Effector memory CD8-positive, alpha-beta T cell (primary cell): ENCODE measurements at regions not wholly inside any gene's neighbourhood (a gene's known extent, or its start where the extent isn't known, plus 50 kb on each side); places are given as distances from the start of the nearest gene placed in this dataset.

Experiments used
- ATAC-seq: fragments of 150-1000 bp; cut with Tn5 transposase; replicated peaks from 2 replicates; pipeline ENCODE4 v1.10.0; 2021; ENCODE audit warnings: mild to moderate bottlenecking, moderate library complexity
- DNase-seq, 3 experiments: peaks; one replicate each; pipeline ENCODE4 v3.0.0; 2021
- H3K27ac Mint-ChIP-seq, 2 donors: one replicate each; pipeline ENCODE4 v1.8.0; 2022; ENCODE audit warnings: mild to moderate bottlenecking in 2 of 2, mixed read lengths in 2 of 2, moderate library complexity in 2 of 2
- H3K27me3 Mint-ChIP-seq, 2 donors: one replicate each; pipeline ENCODE4 v1.8.0; 2022; ENCODE audit warnings: mixed read lengths in 2 of 2
- H3K36me3 Mint-ChIP-seq: one replicate; pipeline ENCODE4 v1.8.0; 2022; ENCODE audit warnings: mild to moderate bottlenecking, moderate library complexity, mixed read lengths; ENCODE audit not compliant: insufficient read depth
- H3K4me1 Mint-ChIP-seq, 2 donors: one replicate each; pipeline ENCODE4 v1.8.0; 2022; ENCODE audit warnings: low read depth in 2 of 2, mixed read lengths in 2 of 2
- H3K4me3 Mint-ChIP-seq, 2 donors: one replicate each; pipeline ENCODE4 v1.8.0; 2022; ENCODE audit warnings: mild to moderate bottlenecking in 2 of 2, mixed read lengths in 2 of 2, moderate library complexity in 2 of 2
- H3K9me3 Mint-ChIP-seq, 2 donors: one replicate each; pipeline ENCODE4 v1.8.0; 2022; ENCODE audit warnings: mixed read lengths in 2 of 2

DNA sequence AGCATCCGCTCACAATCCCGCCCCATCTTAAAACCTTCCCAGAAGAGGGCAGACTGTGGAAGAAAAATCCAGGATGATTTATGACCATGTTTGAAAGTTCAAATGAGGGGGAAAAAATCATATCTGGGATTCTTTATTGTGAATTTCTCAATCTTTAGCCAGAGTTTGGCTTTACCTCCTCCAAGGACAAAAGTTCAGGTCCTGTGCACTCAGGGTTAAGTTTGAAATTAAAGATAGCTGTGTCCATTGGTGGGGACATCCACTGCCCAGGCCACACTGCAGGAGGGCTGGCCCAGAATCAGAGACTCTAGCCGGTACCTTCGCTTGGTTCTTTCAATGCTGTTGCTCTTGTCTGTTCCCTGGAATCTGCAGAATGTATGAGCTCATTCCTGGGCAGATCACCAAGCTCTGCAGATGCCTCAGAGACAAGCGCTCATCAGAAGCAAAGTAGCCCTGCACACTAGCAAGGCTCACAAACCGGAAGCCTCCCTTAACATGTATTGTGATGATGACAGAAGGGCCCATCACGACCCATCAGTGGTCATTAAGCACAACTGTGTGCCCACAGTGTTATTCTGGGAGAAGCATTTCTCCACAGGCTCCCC is 375.3 kb upstream of the KLHL29 start:
- ATAC-seq (no peak), DNase-seq (no peak)
- Mint-ChIP-seq H3K27me3 (no peaks in the 10 kb centered on the region), H3K4me3 (no peak overlapping the region), H3K9me3 (peaks cover 0 to 2% of the 10 kb centered on the region in 2 donors), H3K36me3 (no peaks in the 10 kb centered on the region), H3K27ac (no peak overlapping the region), H3K4me1 (no peaks in the 10 kb centered on the region)

DNA sequence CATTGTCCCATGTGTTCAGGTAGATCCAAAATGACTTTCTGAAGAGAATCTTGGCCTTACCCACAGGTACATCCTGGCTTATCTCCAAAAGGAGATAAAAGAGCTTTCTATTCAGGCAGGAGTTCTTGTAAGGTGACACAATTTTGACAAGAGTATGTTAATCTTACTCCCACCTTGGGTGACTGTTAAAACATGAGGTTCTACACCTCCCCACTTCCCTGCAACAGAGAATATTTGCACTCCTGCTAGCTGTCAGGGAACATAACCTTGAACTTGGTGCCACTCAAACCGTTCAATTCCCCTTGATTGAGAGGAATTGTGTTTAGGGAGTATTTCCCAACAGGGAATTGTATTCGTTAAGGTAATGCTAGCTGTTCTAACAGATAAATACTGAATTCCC is 372.5 kb upstream of the KLHL29 start:
- H3K27ac Mint-ChIP-seq, result no peak overlapping the region
- H3K27me3 Mint-ChIP-seq, result no peaks in the 10 kb centered on the region
- H3K4me3 Mint-ChIP-seq, result no peak overlapping the region
- no peak for DNase-seq
- H3K4me1 Mint-ChIP-seq, result no peaks in the 10 kb centered on the region
- peaks cover 2 to 7% of the 10 kb centered on the region in 2 donors for H3K9me3 Mint-ChIP-seq
- no peaks in the 10 kb centered on the region for H3K36me3 Mint-ChIP-seq
- no peak for ATAC-seq

- H3K36me3 Mint-ChIP-seq, result no peaks in the 10 kb centered on the region
- H3K27me3 Mint-ChIP-seq, result no peaks in the 10 kb centered on the region
- ATAC-seq (no peak), DNase-seq (no peak)
- peaks cover 5 to 7% of the 10 kb centered on the region in 2 donors for H3K9me3 Mint-ChIP-seq
- no peaks in the 10 kb centered on the region for H3K4me1 Mint-ChIP-seq
- no peak overlapping the region for H3K27ac Mint-ChIP-seq
- no peak overlapping the region for H3K4me3 Mint-ChIP-seq
These were observed 369.3 kb upstream of the KLHL29 start for GRCh38 chr2:23015651-23016200.

GRCh38 chr2:23019476-23019875 is 365.5 kb upstream of the KLHL29 start:
- Mint-ChIP-seq H3K27ac (no peak overlapping the region), H3K4me1 (no peaks in the 10 kb centered on the region), H3K27me3 (no peaks in the 10 kb centered on the region), H3K9me3 (peaks cover 7 to 9% of the 10 kb centered on the region in 2 donors), H3K36me3 (no peaks in the 10 kb centered on the region), H3K4me3 (no peak overlapping the region)
- DNase-seq (no peak), ATAC-seq (no peak)

- Mint-ChIP-seq H3K4me1 (no peaks in the 10 kb centered on the region), H3K36me3 (no peaks in the 10 kb centered on the region)
These were observed 364.3 kb upstream of the KLHL29 start for GRCh38 chr2:23020659-23021058.

GRCh38 chr2:23021311-23022120 is 363.5 kb upstream of the KLHL29 start:
- Mint-ChIP-seq H3K27me3 (no peaks in the 10 kb centered on the region), H3K4me1 (no peaks in the 10 kb centered on the region), H3K36me3 (no peaks in the 10 kb centered on the region), H3K9me3 (peaks cover under 1 to 7% of the 10 kb centered on the region in 2 donors), H3K4me3 (no peak overlapping the region), H3K27ac (no peak overlapping the region)
- no peak for DNase-seq
- ATAC-seq, result no peak

More at GRCh38 chr2:23020659-23021058, 364.3 kb upstream of the KLHL29 start:
- no peaks in the 10 kb centered on the region for H3K27me3 Mint-ChIP-seq
- no peak overlapping the region for H3K4me3 Mint-ChIP-seq
- ATAC-seq (no peak), DNase-seq (no peak)
- peaks cover 7 to 9% of the 10 kb centered on the region in 2 donors for H3K9me3 Mint-ChIP-seq
- no peak overlapping the region for H3K27ac Mint-ChIP-seq

DNA sequence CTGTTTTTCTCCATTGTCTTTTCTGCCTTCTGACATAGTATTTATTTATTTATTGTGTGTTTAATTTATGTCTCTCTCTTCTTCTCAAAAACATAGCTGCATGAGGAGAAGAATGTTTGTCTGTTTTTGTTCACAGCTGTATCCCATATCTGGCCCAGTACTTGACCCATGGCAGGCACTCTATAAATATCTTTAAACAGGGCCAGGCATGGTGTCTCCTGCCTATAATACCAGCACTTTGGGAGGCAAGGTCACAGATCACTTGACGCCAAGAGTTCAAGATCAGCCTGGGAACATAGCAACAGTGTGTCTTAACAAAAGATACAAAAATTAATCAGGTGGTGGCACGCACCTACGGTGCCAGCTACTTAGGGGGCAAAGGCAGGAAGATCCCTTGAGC is 361.3 kb upstream of the KLHL29 start:
- peaks cover 0 to 9% of the 10 kb centered on the region in 2 donors for H3K27me3 Mint-ChIP-seq
- H3K36me3 Mint-ChIP-seq, result no peaks in the 10 kb centered on the region
- peaks cover 7 to 9% of the 10 kb centered on the region in 2 donors for H3K9me3 Mint-ChIP-seq
- no peak overlapping the region for H3K27ac Mint-ChIP-seq
- no peak overlapping the region for H3K4me3 Mint-ChIP-seq
- DNase-seq, result no peak
- no peak for ATAC-seq
- H3K4me1 Mint-ChIP-seq, result no peaks in the 10 kb centered on the region

GRCh38 chr2:23026671-23027070 is 358.3 kb upstream of the KLHL29 start:
- Mint-ChIP-seq H3K4me1 (no peaks in the 10 kb centered on the region), H3K4me3 (no peak overlapping the region), H3K27me3 (peaks cover 0 to 9% of the 10 kb centered on the region in 2 donors), H3K27ac (no peak overlapping the region), H3K36me3 (no peaks in the 10 kb centered on the region), H3K9me3 (peaks cover 9 to 10% of the 10 kb centered on the region in 2 donors)
- DNase-seq, result no peak
- no peak for ATAC-seq

- Mint-ChIP-seq H3K4me1 (no peaks in the 10 kb centered on the region), H3K36me3 (no peaks in the 10 kb centered on the region), H3K27me3 (peaks cover 0 to 9% of the 10 kb centered on the region in 2 donors), H3K9me3 (peaks cover 10 to 15% of the 10 kb centered on the region in 2 donors), H3K27ac (no peak overlapping the region), H3K4me3 (no peak overlapping the region)
- no peak for DNase-seq
- ATAC-seq, result no peak
These were observed 357.6 kb upstream of the KLHL29 start for GRCh38 chr2:23027396-23027795.

DNA sequence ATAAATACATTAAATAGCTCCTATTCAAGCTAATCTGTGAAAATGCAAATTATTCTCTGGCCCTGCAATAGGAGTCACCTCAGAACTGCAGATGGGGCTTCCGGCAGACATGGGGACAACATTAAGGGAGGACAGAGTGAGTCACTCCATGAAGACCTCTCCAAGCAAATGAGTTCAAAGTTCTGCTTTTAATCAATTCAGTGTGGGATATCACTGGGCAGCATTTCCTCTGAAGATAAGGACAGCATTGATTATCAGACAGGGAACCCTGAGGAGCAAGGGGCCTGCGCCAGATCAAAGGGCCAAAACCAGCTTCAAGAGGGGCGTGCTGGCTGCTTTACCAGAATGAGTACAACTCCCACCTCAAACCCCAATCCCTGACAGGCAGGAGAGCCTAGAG is 356.9 kb upstream of the KLHL29 start:
- H3K9me3 Mint-ChIP-seq, result peaks cover 10 to 15% of the 10 kb centered on the region in 2 donors
- peaks cover 0 to 9% of the 10 kb centered on the region in 2 donors for H3K27me3 Mint-ChIP-seq
- DNase-seq, result no peak
- no peak overlapping the region for H3K27ac Mint-ChIP-seq
- no peaks in the 10 kb centered on the region for H3K4me1 Mint-ChIP-seq
- ATAC-seq, result no peak
- H3K36me3 Mint-ChIP-seq, result no peaks in the 10 kb centered on the region
- H3K4me3 Mint-ChIP-seq, result no peak overlapping the region

- ATAC-seq, result no peak
- peaks cover 7 to 15% of the 10 kb centered on the region in 2 donors for H3K9me3 Mint-ChIP-seq
- H3K27ac Mint-ChIP-seq, result no peak overlapping the region
- H3K4me3 Mint-ChIP-seq, result no peak overlapping the region
- H3K4me1 Mint-ChIP-seq, result no peaks in the 10 kb centered on the region
- no peaks in the 10 kb centered on the region for H3K36me3 Mint-ChIP-seq
- DNase-seq, result no peak
- H3K27me3 Mint-ChIP-seq, result peaks cover 0 to 9% of the 10 kb centered on the region in 2 donors
These were observed 355.9 kb upstream of the KLHL29 start for GRCh38 chr2:23029111-23029510.

GRCh38 chr2:23029951-23030350 is 355.0 kb upstream of the KLHL29 start:
- Mint-ChIP-seq H3K4me1 (no peaks in the 10 kb centered on the region), H3K9me3 (peaks cover 7 to 15% of the 10 kb centered on the region in 2 donors), H3K27me3 (peaks cover 0 to 9% of the 10 kb centered on the region in 2 donors), H3K27ac (no peak overlapping the region), H3K4me3 (no peak overlapping the region), H3K36me3 (no peaks in the 10 kb centered on the region)
- no peak for ATAC-seq
- no peak for DNase-seq

DNA sequence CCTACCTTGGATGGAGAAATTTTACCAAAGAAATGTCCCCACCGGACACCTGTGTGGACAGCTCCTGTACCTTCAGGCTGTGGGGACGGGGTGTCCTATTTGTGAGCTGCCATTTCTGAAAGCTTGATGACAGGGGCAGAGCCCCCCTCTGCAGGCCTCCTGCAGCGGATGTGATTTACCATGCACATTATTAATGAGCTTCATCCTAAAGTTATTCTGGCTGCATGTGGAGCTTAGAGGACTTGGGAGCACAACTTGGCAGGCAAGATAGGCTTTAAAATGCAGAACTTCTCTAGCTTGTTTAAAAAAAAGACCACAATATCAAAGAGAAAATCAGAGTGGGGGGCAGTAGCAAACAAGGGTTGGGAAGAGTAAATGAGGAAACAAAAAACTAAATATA is 350.0 kb upstream of the KLHL29 start:
- no peaks in the 10 kb centered on the region for H3K4me1 Mint-ChIP-seq
- H3K9me3 Mint-ChIP-seq, result peaks cover 2 to 8% of the 10 kb centered on the region in 2 donors
- no peak overlapping the region for H3K4me3 Mint-ChIP-seq
- H3K36me3 Mint-ChIP-seq, result no peaks in the 10 kb centered on the region
- no peak for ATAC-seq
- H3K27ac Mint-ChIP-seq, result no peak overlapping the region
- H3K27me3 Mint-ChIP-seq, result no peaks in the 10 kb centered on the region
- DNase-seq, result no peak

GRCh38 chr2:23036629-23037028 is 348.4 kb upstream of the KLHL29 start:
- no peak overlapping the region for H3K27ac Mint-ChIP-seq
- no peak for DNase-seq
- H3K27me3 Mint-ChIP-seq, result no peaks in the 10 kb centered on the region
- no peaks in the 10 kb centered on the region for H3K36me3 Mint-ChIP-seq
- H3K4me3 Mint-ChIP-seq, result no peak overlapping the region
- H3K4me1 Mint-ChIP-seq, result no peaks in the 10 kb centered on the region
- no peak for ATAC-seq
- peaks cover 2 to 5% of the 10 kb centered on the region in 2 donors for H3K9me3 Mint-ChIP-seq
